ENCODE measurements at regions not wholly inside any gene's neighbourhood (a gene's known extent, or its start where the extent isn't known, plus 50 kb on each side); places are given as distances from the start of the nearest gene placed in this dataset.

- TF ChIP-seq, protein P1, sequence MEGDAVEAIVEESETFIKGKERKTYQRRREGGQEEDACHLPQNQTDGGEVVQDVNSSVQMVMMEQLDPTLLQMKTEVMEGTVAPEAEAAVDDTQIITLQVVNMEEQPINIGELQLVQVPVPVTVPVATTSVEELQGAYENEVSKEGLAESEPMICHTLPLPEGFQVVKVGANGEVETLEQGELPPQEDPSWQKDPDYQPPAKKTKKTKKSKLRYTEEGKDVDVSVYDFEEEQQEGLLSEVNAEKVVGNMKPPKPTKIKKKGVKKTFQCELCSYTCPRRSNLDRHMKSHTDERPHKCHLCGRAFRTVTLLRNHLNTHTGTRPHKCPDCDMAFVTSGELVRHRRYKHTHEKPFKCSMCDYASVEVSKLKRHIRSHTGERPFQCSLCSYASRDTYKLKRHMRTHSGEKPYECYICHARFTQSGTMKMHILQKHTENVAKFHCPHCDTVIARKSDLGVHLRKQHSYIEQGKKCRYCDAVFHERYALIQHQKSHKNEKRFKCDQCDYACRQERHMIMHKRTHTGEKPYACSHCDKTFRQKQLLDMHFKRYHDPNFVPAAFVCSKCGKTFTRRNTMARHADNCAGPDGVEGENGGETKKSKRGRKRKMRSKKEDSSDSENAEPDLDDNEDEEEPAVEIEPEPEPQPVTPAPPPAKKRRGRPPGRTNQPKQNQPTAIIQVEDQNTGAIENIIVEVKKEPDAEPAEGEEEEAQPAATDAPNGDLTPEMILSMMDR (IDR thresholded peaks at IDR 0.05): no peak
- no peak for TF ChIP-seq POLR2A (IDR thresholded peaks at IDR 0.05)
Observed at GRCh38 chr2:78780256-78780655, 245.2 kb upstream of the REG3G start.

Measured in vagina (tissue), 2 donors.